HepG2 (cell line): ENCODE measurements at regions not wholly inside any gene's neighbourhood (a gene's known extent, or its start where the extent isn't known, plus 50 kb on each side); places are given as distances from the start of the nearest gene placed in this dataset.

Source experiments
- MED13 ChIP-seq: sonication (generic); formaldehyde crosslinking; IDR thresholded peaks from 2 replicates; pipeline ENCODE4 v1.5.0; 2020; ENCODE audit warnings: missing genetic modification reagents
- ZNF431 ChIP-seq: sonication (generic); formaldehyde crosslinking; IDR thresholded peaks from 2 replicates; pipeline ENCODE4 v1.9.0; 2022; ENCODE audit warnings: missing genetic modification reagents, low read depth, mild to moderate bottlenecking, borderline replicate concordance

DNA sequence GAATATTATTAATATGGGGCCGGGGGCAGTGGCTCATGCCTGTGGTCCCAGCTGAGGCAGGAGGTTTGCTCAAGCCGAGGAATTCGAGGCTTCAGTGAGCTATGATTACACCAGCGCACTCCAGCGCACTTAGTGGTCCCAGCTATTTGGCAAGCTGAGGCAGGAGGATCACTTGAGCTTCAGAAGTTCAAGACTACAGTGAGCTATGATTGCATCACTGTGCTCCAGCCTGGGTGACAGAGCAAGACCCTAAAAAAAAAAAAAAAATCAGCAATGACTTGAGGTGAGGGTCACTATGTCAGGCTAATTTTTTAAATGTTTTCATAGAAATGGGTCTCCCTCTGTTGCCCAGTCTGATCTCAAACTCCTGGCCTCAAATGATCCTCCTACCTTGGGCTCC lies 243.4 kb downstream of the RBM19 start:
- TF ChIP-seq MED13 (CRISPR knock-in tag) = no peak
- TF ChIP-seq ZNF431 = no peak
